WTC11 (cell line): ENCODE measurements at regions not wholly inside any gene's neighbourhood (a gene's known extent, or its start where the extent isn't known, plus 50 kb on each side); places are given as distances from the start of the nearest gene placed in this dataset.
A peak's percentile ranks its signal among the peaks of the same experiment; 100 is the strongest.

Source experiments
- ATAC-seq: fragments of 200-7000 bp; cut with Tn5 transposase; 2 replicates; pipeline ENCODE4 v1.10.0; 2021; ENCODE audit warnings: mild to moderate bottlenecking, moderate library complexity
- CTCF ChIA-PET: fragments of 300-600 bp; sonication (Branson Sonifier 250); formaldehyde crosslinking; loops from one replicate; lab custom pipeline; 2021; ENCODE audit warnings: antibody characterized with exemption; lab: Charles Lee
- POLR2A ChIA-PET: fragments of 350-600 bp; sonication (Branson Sonifier 250); formaldehyde crosslinking; loops from one replicate; lab custom pipeline; 2021; ENCODE audit warnings: antibody characterized with exemption; lab: Charles Lee
- DNase-seq: peaks from one replicate; pipeline ENCODE4 v3.0.0; 2021; ENCODE audit warnings: low spot score
- H3K27ac Mint-ChIP-seq: 2 replicates; pipeline ENCODE4 v1.8.0; 2021; ENCODE audit warnings: mixed read lengths
- H3K27me3 Mint-ChIP-seq: 2 replicates; pipeline ENCODE4 v1.8.0; 2021; ENCODE audit warnings: low read depth, mild to moderate bottlenecking, moderate library complexity, mixed read lengths
- H3K36me3 Mint-ChIP-seq: 2 replicates; pipeline ENCODE4 v1.8.0; 2021; ENCODE audit warnings: mixed read lengths
- H3K4me1 Mint-ChIP-seq: 2 replicates; pipeline ENCODE4 v1.8.0; 2022; ENCODE audit warnings: mixed read lengths
- H3K4me3 Mint-ChIP-seq: 2 replicates; pipeline ENCODE4 v1.8.0; 2021; ENCODE audit warnings: mild to moderate bottlenecking, moderate library complexity, mixed read lengths
- H3K9me3 Mint-ChIP-seq: 2 replicates; pipeline ENCODE4 v1.8.0; 2021; ENCODE audit warnings: mixed read lengths
- ESRRA ChIP-seq: sonication (generic); formaldehyde crosslinking; IDR thresholded peaks from 2 replicates; pipeline ENCODE4 v1.8.1; 2022; ENCODE audit warnings: mild to moderate bottlenecking, missing genetic modification reagents, borderline replicate concordance
- FOXJ3 ChIP-seq: sonication (generic); formaldehyde crosslinking; IDR thresholded peaks from 2 replicates; pipeline ENCODE4 v1.9.0; 2021; ENCODE audit warnings: missing genetic modification reagents, mild to moderate bottlenecking, borderline replicate concordance
- NFYB ChIP-seq: sonication (generic); formaldehyde crosslinking; conservative IDR thresholded peaks from 2 replicates; pipeline ENCODE4 v1.8.0; 2022; ENCODE audit warnings: low read depth, missing genetic modification reagents
- NR3C1 ChIP-seq: sonication (generic); formaldehyde crosslinking; conservative IDR thresholded peaks from 2 replicates; pipeline ENCODE4 v1.8.1; 2023; ENCODE audit warnings: low read depth, mild to moderate bottlenecking, missing genetic modification reagents
- RELA ChIP-seq: sonication (generic); formaldehyde crosslinking; IDR thresholded peaks from 2 replicates; pipeline ENCODE4 v1.8.1; 2022; ENCODE audit warnings: missing genetic modification reagents, mild to moderate bottlenecking, borderline replicate concordance
- SMAD3 ChIP-seq: sonication (generic); formaldehyde crosslinking; IDR thresholded peaks from 2 replicates; pipeline ENCODE4 v1.8.0; 2022; ENCODE audit warnings: missing genetic modification reagents, mild to moderate bottlenecking, borderline replicate concordance
- TCF7 ChIP-seq: sonication (generic); formaldehyde crosslinking; IDR thresholded peaks from 2 replicates; pipeline ENCODE4 v1.8.0; 2022; ENCODE audit warnings: mild to moderate bottlenecking, low read depth, missing genetic modification reagents, moderate library complexity
- ZNF121 ChIP-seq: sonication (generic); formaldehyde crosslinking; IDR thresholded peaks from 2 replicates; pipeline ENCODE4 v1.8.0; 2023; ENCODE audit warnings: missing genetic modification reagents
- ZNF396 ChIP-seq: fragments of 250-450 bp; sonication (Bioruptor Pico); IDR thresholded peaks from 2 replicates; pipeline ENCODE4 v1.8.0; 2021; ENCODE audit warnings: mild to moderate bottlenecking, moderate library complexity, borderline replicate concordance
- ZNF671 ChIP-seq: fragments of 250-450 bp; sonication (Bioruptor Pico); IDR thresholded peaks from 2 replicates; pipeline ENCODE4 v1.8.0; 2021; ENCODE audit warnings: mild to moderate bottlenecking
- TF ChIP-seq, protein P1 (sequence below): sonication (generic); formaldehyde crosslinking; IDR thresholded peaks from 2 replicates; pipeline ENCODE4 v1.8.0; 2022; ENCODE audit warnings: mild to moderate bottlenecking, missing genetic modification reagents
- TF ChIP-seq, protein P2 (sequence below): fragments of 250-450 bp; sonication (Bioruptor Pico); IDR thresholded peaks from 2 replicates; pipeline ENCODE4 v1.9.0; 2021; ENCODE audit warnings: mild to moderate bottlenecking
- TF ChIP-seq, protein P3 (sequence below): fragments of 250-450 bp; sonication (Bioruptor Pico); IDR thresholded peaks from 2 replicates; pipeline ENCODE4 v1.9.0; 2021; ENCODE audit warnings: mild to moderate bottlenecking
- TF ChIP-seq, protein P4 (sequence below): sonication (generic); formaldehyde crosslinking; IDR thresholded peaks from 2 replicates; pipeline ENCODE4 v1.8.0; 2022; ENCODE audit warnings: mild to moderate bottlenecking, missing genetic modification reagents
- TF ChIP-seq, protein P5 (sequence below): fragments of 250-450 bp; sonication (Bioruptor Pico); IDR thresholded peaks from 2 replicates; pipeline ENCODE4 v1.9.0; 2021; ENCODE audit warnings: moderate library complexity, mild to moderate bottlenecking, inconsistent platforms, borderline replicate concordance
- TF ChIP-seq, protein P6 (sequence below): sonication (generic); formaldehyde crosslinking; IDR thresholded peaks from 2 replicates; pipeline ENCODE4 v1.8.0; 2023; ENCODE audit warnings: missing genetic modification reagents, mild to moderate bottlenecking, borderline replicate concordance
- TF ChIP-seq, protein P7 (sequence below): sonication (generic); formaldehyde crosslinking; IDR thresholded peaks from 2 replicates; pipeline ENCODE4 v1.8.1; 2023; ENCODE audit warnings: mild to moderate bottlenecking, missing genetic modification reagents

DNA sequence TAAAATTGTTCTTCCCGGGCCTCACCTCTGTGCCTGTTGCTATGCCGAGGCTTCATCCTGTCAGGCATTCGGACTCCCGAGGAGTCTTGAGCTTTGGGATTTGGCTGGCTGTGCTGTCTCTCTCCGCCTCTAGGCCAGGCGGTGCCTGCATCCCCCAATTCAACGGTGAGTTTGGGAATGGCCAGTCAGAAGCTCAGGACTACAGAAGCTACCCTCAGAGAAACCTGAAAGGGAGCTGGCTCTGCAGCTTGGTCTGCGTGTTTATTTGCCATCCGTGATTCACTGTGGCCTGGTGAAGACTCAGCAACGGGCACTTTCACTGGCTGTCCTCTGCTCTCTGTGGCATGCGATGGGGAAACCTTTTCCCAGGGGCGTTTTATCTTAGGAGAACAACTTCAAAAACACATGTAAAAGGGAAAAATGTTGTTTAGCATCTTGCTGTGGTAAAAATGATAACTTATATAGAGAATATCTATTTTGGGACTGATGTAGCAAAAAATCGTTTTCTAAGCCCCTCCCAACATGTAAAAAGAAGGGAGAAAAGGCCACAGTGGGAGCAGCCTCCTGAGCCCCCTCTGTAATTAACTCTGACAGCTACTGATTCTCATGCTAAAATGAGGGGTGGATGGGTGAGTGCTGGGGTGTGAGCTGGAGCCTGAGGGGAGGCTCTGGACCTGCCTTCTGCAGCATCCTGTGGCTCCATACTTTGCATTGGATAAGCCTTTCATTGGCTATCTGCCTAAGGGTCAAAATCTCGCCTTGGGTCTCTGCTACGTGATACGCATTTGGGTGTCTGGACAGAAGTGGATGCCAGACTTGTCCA is 103.4 kb upstream of the KLHL25 start:
- ATAC-seq (peak; percentile 90), DNase-seq (peak; percentile 50)
- Mint-ChIP-seq H3K27me3 (peaks cover 76% of the 10 kb centered on the region), H3K9me3 (no peaks in the 10 kb centered on the region), H3K27ac (no peak overlapping the region), H3K4me3 (peak overlapping the region; percentile 48), H3K36me3 (no peaks in the 10 kb centered on the region), H3K4me1 (peaks cover 49% of the 10 kb centered on the region)
- TF ChIP-seq, protein P1, sequence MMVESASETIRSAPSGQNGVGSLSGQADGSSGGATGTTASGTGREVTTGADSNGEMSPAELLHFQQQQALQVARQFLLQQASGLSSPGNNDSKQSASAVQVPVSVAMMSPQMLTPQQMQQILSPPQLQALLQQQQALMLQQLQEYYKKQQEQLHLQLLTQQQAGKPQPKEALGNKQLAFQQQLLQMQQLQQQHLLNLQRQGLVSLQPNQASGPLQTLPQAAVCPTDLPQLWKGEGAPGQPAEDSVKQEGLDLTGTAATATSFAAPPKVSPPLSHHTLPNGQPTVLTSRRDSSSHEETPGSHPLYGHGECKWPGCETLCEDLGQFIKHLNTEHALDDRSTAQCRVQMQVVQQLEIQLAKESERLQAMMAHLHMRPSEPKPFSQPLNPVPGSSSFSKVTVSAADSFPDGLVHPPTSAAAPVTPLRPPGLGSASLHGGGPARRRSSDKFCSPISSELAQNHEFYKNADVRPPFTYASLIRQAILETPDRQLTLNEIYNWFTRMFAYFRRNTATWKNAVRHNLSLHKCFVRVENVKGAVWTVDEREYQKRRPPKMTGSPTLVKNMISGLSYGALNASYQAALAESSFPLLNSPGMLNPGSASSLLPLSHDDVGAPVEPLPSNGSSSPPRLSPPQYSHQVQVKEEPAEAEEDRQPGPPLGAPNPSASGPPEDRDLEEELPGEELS (CRISPR knock-in tag): peak; percentile 39; the same call in 1 of the 2 replicates
- TF ChIP-seq, protein P2, sequence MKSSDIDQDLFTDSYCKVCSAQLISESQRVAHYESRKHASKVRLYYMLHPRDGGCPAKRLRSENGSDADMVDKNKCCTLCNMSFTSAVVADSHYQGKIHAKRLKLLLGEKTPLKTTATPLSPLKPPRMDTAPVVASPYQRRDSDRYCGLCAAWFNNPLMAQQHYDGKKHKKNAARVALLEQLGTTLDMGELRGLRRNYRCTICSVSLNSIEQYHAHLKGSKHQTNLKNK (CRISPR knock-in tag): no peak
- TF ChIP-seq, protein P3, sequence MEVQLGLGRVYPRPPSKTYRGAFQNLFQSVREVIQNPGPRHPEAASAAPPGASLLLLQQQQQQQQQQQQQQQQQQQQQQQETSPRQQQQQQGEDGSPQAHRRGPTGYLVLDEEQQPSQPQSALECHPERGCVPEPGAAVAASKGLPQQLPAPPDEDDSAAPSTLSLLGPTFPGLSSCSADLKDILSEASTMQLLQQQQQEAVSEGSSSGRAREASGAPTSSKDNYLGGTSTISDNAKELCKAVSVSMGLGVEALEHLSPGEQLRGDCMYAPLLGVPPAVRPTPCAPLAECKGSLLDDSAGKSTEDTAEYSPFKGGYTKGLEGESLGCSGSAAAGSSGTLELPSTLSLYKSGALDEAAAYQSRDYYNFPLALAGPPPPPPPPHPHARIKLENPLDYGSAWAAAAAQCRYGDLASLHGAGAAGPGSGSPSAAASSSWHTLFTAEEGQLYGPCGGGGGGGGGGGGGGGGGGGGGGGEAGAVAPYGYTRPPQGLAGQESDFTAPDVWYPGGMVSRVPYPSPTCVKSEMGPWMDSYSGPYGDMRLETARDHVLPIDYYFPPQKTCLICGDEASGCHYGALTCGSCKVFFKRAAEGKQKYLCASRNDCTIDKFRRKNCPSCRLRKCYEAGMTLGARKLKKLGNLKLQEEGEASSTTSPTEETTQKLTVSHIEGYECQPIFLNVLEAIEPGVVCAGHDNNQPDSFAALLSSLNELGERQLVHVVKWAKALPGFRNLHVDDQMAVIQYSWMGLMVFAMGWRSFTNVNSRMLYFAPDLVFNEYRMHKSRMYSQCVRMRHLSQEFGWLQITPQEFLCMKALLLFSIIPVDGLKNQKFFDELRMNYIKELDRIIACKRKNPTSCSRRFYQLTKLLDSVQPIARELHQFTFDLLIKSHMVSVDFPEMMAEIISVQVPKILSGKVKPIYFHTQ (CRISPR knock-in tag): no peak
- POLR2A ChIA-PET: no interaction called here
- CTCF ChIA-PET: interaction anchor here (0.5 to 1.6 kb wide), 12 partner anchors 12 to 191 kb away, joined by 3 to 4 read pairs (median 3); partner anchors contain the start of gene AGBL1

DNA sequence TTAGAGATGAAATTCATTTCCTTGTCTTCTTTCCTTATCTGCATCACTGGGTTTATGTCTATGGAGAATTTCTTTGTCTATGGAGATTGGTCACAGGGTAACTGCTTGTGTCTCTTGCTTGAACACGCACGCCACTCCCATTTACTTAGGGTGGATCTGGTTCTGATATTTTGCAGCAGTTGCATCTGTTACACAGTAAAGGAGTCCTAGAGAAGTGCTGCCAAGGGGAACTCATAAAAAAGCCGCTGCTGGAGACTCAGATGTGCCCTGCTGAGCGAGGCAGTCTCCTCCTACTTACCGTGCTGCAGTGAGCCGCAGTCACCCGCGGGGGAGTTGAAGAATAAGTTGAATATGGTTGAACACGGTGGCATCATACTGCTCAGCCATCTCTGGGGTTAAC is 105.2 kb upstream of the KLHL25 start:
- Mint-ChIP-seq H3K4me3 (no peak overlapping the region), H3K27ac (no peak overlapping the region), H3K36me3 (no peaks in the 10 kb centered on the region), H3K27me3 (peaks cover 66% of the 10 kb centered on the region), H3K4me1 (peaks cover 50% of the 10 kb centered on the region), H3K9me3 (no peaks in the 10 kb centered on the region; the same call in 1 of the 2 replicates)
- POLR2A ChIA-PET: no interaction called here
- TF ChIP-seq ESRRA (CRISPR knock-in tag) (no peak), FOXJ3 (CRISPR knock-in tag) (no peak), ZNF396 (CRISPR knock-in tag) (no peak), RELA (CRISPR knock-in tag) (no peak), ZNF671 (CRISPR knock-in tag) (no peak), SMAD3 (CRISPR knock-in tag) (no peak), ZNF121 (CRISPR knock-in tag) (no peak), TCF7 (CRISPR knock-in tag) (no peak), NR3C1 (no peak), NFYB (no peak)
- TF ChIP-seq, protein P4, sequence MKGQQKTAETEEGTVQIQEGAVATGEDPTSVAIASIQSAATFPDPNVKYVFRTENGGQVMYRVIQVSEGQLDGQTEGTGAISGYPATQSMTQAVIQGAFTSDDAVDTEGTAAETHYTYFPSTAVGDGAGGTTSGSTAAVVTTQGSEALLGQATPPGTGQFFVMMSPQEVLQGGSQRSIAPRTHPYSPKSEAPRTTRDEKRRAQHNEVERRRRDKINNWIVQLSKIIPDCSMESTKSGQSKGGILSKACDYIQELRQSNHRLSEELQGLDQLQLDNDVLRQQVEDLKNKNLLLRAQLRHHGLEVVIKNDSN (CRISPR knock-in tag): no peak
- TF ChIP-seq, protein P5, sequence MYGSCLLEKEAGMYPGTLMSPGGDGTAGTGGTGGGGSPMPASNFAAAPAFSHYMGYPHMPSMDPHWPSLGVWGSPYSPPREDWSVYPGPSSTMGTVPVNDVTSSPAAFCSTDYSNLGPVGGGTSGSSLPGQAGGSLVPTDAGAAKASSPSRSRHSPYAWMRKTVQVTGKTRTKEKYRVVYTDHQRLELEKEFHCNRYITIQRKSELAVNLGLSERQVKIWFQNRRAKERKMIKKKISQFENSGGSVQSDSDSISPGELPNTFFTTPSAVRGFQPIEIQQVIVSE (CRISPR knock-in tag): no peak
- TF ChIP-seq, protein P6, sequence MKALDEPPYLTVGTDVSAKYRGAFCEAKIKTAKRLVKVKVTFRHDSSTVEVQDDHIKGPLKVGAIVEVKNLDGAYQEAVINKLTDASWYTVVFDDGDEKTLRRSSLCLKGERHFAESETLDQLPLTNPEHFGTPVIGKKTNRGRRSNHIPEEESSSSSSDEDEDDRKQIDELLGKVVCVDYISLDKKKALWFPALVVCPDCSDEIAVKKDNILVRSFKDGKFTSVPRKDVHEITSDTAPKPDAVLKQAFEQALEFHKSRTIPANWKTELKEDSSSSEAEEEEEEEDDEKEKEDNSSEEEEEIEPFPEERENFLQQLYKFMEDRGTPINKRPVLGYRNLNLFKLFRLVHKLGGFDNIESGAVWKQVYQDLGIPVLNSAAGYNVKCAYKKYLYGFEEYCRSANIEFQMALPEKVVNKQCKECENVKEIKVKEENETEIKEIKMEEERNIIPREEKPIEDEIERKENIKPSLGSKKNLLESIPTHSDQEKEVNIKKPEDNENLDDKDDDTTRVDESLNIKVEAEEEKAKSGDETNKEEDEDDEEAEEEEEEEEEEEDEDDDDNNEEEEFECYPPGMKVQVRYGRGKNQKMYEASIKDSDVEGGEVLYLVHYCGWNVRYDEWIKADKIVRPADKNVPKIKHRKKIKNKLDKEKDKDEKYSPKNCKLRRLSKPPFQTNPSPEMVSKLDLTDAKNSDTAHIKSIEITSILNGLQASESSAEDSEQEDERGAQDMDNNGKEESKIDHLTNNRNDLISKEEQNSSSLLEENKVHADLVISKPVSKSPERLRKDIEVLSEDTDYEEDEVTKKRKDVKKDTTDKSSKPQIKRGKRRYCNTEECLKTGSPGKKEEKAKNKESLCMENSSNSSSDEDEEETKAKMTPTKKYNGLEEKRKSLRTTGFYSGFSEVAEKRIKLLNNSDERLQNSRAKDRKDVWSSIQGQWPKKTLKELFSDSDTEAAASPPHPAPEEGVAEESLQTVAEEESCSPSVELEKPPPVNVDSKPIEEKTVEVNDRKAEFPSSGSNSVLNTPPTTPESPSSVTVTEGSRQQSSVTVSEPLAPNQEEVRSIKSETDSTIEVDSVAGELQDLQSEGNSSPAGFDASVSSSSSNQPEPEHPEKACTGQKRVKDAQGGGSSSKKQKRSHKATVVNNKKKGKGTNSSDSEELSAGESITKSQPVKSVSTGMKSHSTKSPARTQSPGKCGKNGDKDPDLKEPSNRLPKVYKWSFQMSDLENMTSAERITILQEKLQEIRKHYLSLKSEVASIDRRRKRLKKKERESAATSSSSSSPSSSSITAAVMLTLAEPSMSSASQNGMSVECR: no peak
- TF ChIP-seq, protein P7, sequence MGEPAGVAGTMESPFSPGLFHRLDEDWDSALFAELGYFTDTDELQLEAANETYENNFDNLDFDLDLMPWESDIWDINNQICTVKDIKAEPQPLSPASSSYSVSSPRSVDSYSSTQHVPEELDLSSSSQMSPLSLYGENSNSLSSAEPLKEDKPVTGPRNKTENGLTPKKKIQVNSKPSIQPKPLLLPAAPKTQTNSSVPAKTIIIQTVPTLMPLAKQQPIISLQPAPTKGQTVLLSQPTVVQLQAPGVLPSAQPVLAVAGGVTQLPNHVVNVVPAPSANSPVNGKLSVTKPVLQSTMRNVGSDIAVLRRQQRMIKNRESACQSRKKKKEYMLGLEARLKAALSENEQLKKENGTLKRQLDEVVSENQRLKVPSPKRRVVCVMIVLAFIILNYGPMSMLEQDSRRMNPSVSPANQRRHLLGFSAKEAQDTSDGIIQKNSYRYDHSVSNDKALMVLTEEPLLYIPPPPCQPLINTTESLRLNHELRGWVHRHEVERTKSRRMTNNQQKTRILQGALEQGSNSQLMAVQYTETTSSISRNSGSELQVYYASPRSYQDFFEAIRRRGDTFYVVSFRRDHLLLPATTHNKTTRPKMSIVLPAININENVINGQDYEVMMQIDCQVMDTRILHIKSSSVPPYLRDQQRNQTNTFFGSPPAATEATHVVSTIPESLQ: no peak
- DNase-seq (no peak), ATAC-seq (peak; percentile 7; the same call in 1 of the 2 replicates)
- CTCF ChIA-PET: no interaction called here
